ENCODE measurements at regions not wholly inside any gene's neighbourhood (a gene's known extent, or its start where the extent isn't known, plus 50 kb on each side); places are given as distances from the start of the nearest gene placed in this dataset.

DNA sequence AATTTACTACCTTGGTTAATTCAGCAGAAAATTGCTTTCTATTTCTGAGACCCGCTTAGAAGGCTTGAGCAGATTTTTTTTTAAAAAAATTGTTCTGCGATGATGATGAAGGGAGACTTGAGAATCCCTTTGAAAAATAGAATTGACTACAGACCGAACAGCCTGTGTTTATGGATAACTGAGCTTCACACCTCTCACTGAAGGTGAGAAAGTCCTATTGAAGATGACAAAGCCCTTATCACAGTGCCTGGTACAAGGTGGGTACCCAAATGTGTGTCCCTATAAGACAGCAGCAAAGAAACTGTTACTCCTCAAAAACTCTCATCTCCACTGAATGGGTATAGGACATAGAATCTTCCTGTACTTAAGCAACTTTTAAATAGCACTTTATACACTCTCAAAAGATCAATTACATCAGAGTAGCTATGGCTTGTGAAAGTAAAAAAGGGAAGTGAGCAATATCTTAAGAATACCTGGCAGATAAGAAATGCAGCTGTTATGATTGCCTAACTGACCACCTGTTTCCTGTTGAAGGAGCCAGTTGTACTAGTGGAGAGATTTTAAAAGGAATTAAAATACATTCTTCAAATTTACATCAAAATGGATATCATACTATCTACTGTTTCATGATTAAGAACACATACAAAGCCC is 419.7 kb downstream of the CHSY3 start (continued):
- TF ChIP-seq, protein P1, sequence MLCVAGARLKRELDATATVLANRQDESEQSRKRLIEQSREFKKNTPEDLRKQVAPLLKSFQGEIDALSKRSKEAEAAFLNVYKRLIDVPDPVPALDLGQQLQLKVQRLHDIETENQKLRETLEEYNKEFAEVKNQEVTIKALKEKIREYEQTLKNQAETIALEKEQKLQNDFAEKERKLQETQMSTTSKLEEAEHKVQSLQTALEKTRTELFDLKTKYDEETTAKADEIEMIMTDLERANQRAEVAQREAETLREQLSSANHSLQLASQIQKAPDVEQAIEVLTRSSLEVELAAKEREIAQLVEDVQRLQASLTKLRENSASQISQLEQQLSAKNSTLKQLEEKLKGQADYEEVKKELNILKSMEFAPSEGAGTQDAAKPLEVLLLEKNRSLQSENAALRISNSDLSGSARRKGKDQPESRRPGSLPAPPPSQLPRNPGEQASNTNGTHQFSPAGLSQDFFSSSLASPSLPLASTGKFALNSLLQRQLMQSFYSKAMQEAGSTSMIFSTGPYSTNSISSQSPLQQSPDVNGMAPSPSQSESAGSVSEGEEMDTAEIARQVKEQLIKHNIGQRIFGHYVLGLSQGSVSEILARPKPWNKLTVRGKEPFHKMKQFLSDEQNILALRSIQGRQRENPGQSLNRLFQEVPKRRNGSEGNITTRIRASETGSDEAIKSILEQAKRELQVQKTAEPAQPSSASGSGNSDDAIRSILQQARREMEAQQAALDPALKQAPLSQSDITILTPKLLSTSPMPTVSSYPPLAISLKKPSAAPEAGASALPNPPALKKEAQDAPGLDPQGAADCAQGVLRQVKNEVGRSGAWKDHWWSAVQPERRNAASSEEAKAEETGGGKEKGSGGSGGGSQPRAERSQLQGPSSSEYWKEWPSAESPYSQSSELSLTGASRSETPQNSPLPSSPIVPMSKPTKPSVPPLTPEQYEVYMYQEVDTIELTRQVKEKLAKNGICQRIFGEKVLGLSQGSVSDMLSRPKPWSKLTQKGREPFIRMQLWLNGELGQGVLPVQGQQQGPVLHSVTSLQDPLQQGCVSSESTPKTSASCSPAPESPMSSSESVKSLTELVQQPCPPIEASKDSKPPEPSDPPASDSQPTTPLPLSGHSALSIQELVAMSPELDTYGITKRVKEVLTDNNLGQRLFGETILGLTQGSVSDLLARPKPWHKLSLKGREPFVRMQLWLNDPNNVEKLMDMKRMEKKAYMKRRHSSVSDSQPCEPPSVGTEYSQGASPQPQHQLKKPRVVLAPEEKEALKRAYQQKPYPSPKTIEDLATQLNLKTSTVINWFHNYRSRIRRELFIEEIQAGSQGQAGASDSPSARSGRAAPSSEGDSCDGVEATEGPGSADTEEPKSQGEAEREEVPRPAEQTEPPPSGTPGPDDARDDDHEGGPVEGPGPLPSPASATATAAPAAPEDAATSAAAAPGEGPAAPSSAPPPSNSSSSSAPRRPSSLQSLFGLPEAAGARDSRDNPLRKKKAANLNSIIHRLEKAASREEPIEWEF (IDR thresholded peaks at IDR 0.05; ENCODE audit: insufficient replicate concordance, low read depth, low read length), result peak; percentile 74
- peak; percentile 99 for TF ChIP-seq SPI1 (IDR thresholded peaks at IDR 0.05; ENCODE audit: borderline replicate concordance, insufficient read depth, low read depth, low read length)
- no peak; the same call in 1 of the 2 replicates for TF ChIP-seq ZNF384 (IDR thresholded peaks at IDR 0.05; ENCODE audit: borderline replicate concordance, low read depth, low read length)
- TF ChIP-seq, protein P2, sequence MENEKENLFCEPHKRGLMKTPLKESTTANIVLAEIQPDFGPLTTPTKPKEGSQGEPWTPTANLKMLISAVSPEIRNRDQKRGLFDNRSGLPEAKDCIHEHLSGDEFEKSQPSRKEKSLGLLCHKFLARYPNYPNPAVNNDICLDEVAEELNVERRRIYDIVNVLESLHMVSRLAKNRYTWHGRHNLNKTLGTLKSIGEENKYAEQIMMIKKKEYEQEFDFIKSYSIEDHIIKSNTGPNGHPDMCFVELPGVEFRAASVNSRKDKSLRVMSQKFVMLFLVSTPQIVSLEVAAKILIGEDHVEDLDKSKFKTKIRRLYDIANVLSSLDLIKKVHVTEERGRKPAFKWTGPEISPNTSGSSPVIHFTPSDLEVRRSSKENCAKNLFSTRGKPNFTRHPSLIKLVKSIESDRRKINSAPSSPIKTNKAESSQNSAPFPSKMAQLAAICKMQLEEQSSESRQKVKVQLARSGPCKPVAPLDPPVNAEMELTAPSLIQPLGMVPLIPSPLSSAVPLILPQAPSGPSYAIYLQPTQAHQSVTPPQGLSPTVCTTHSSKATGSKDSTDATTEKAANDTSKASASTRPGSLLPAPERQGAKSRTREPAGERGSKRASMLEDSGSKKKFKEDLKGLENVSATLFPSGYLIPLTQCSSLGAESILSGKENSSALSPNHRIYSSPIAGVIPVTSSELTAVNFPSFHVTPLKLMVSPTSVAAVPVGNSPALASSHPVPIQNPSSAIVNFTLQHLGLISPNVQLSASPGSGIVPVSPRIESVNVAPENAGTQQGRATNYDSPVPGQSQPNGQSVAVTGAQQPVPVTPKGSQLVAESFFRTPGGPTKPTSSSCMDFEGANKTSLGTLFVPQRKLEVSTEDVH (IDR thresholded peaks at IDR 0.05; ENCODE audit: low read depth, partially characterized antibody), result no peak
- TF ChIP-seq KAT2A (conservative IDR thresholded peaks at IDR 0.05; ENCODE audit: control insufficient read depth, low read depth, low read length), result no peak
- TF ChIP-seq CBX5 (IDR thresholded peaks at IDR 0.05; ENCODE audit: low read depth), result peak; percentile 94
- no peak for TF ChIP-seq RB1 (IDR thresholded peaks at IDR 0.05; ENCODE audit: borderline replicate concordance)
- no peak for TF ChIP-seq PAX8 (IDR thresholded peaks at IDR 0.05)
- TF ChIP-seq GATAD2B (conservative IDR thresholded peaks at IDR 0.05; ENCODE audit: low read depth), result peak; percentile 63; the same call in 1 of the 2 replicates
- TF ChIP-seq, protein P3, sequence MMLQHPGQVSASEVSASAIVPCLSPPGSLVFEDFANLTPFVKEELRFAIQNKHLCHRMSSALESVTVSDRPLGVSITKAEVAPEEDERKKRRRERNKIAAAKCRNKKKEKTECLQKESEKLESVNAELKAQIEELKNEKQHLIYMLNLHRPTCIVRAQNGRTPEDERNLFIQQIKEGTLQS (IDR thresholded peaks at IDR 0.05; ENCODE audit: borderline replicate concordance, extremely low read depth, low read depth, low read length), result no peak
- peak; percentile 36; the same call in 1 of the 2 replicates for TF ChIP-seq SMARCA5 (IDR thresholded peaks at IDR 0.05)
- TF ChIP-seq YBX1 (IDR thresholded peaks at IDR 0.05), result no peak
- TF ChIP-seq CREB1 (IDR thresholded peaks at IDR 0.05; ENCODE audit: low read depth), result no peak
- TF ChIP-seq JUND (IDR thresholded peaks at IDR 0.05; ENCODE audit: low read depth, low read length), result 0 out of 2 replicates have a peak, but pooled peaks have one; percentile 37
- no peak for TF ChIP-seq SMC3 (IDR thresholded peaks at IDR 0.05; ENCODE audit: borderline replicate concordance, low read length)
- TF ChIP-seq, protein P4, sequence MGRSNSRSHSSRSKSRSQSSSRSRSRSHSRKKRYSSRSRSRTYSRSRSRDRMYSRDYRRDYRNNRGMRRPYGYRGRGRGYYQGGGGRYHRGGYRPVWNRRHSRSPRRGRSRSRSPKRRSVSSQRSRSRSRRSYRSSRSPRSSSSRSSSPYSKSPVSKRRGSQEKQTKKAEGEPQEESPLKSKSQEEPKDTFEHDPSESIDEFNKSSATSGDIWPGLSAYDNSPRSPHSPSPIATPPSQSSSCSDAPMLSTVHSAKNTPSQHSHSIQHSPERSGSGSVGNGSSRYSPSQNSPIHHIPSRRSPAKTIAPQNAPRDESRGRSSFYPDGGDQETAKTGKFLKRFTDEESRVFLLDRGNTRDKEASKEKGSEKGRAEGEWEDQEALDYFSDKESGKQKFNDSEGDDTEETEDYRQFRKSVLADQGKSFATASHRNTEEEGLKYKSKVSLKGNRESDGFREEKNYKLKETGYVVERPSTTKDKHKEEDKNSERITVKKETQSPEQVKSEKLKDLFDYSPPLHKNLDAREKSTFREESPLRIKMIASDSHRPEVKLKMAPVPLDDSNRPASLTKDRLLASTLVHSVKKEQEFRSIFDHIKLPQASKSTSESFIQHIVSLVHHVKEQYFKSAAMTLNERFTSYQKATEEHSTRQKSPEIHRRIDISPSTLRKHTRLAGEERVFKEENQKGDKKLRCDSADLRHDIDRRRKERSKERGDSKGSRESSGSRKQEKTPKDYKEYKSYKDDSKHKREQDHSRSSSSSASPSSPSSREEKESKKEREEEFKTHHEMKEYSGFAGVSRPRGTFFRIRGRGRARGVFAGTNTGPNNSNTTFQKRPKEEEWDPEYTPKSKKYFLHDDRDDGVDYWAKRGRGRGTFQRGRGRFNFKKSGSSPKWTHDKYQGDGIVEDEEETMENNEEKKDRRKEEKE (IDR thresholded peaks at IDR 0.05), result no peak
